HK-2 (cell line): ENCODE measurements at regions not wholly inside any gene's neighbourhood (a gene's known extent, or its start where the extent isn't known, plus 50 kb on each side); places are given as distances from the start of the nearest gene placed in this dataset.
"Not testable (repeated sequence)": the region's sequence is repeated elsewhere in the genome, so short reads cannot be mapped to it uniquely, and the experiment has no call there.

Experiments
- DNase-seq: peaks from one replicate; pipeline ENCODE4 v3.0.0-alpha.2; 2018; ENCODE audit not compliant: unreplicated experiment

DNA sequence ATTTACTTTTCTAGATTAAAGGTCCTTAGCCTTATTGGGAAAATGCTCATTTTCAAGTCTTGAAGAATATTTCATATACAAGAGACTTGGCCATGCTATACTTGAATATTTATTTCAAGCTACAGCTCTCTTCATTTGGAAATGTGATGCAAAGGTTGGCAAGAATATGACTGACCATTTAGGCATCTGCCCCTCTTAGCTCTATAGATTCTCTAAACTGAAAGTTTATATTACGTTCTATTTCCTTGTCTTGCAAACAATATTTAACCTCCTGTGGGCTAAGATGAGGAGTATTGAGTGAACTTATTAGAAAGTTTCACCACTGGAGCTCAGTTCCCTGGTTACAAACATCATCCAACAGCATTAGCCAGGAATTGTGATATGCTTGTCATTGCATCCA lies 593.1 kb downstream of the MAT2B start:
- no peak for DNase-seq

DNA sequence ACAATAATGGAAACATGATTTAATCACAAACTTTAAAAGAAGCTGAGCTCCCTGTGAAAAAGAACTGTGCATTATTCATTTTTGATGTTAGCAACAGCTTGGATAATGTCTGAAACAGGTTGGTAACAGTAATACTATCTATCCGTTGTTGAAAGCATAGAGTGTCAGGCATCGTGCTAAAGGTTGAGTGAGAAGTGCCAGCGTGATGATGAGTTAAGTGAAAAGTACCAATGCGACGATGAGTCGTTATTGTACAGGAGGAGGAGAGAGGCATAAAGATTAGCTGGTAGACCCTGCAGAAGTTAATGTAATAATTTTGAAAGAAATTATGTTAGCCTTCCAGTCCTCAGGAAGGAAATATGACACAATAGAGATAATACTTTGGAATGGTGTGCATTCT lies 593.6 kb downstream of the MAT2B start:
- no peak for DNase-seq

DNA sequence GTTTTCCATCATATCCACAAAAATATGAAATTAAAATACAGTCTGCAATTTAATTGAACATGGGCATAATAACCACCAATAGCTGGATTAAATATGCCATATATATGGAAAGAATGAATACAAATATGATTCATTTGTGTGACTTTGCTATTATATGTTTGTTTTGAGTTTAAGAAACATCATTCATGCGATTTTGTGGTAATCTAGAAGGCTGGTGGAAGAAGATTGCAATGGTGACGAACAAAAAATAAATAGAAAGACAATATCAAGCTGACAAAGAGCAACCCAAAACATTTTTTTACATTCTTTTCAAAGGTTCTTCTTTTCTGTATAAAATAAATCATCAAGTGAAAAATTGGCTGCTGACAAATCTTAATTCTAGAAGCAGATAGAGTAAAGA lies 610.0 kb downstream of the MAT2B start:
- DNase-seq = no peak

DNA sequence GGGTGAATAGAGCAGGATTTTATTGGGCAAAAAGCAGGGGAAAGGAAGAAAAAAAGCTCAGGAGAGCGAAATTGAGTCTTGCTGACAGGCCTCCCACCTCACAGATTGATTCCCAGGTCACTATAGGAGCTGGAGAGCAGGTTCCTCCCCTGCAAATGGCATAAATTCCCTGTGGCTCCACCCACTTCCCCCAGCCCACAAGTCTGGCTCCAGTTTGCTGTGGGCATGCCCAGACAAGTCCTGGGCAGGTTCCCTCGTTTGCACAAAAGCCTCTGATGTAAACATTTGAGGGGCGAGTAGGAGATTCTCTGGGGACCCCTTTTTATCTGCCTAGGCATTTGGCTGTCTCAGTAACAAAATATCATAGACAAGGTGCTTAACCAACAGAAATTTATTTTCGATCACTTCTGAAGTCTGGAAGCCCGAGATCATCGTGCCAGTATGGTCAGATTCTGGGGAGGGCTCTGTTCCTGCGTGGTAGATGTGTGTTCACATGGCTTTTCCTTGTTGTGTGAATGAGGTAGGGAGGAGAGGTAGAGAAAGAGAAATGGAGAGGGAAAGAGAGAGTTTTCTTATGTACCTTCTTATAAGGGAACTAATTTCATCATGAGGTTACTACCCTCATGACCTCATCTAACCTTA lies 614.5 kb downstream of the MAT2B start:
- DNase-seq = no peak

DNA sequence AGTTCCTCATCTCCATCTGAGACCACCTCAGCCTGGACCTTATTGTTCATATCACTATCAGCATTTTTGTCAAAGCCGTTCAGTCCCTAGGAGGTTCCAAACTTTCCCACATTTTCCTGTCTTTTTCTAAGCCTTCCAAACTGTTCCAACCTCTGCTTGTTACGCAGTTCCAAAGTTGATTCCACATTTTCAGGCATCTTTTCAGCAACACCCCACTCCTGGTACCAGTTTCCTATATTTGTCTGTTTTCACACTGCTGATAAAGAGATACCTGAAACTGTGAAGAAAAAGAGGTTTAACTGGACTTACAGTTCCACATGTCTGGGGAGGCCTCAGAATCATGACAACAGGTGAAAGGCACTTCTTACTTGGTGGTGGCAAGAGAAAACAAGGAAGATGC lies 622.1 kb downstream of the MAT2B start:
- no peak for DNase-seq

DNA sequence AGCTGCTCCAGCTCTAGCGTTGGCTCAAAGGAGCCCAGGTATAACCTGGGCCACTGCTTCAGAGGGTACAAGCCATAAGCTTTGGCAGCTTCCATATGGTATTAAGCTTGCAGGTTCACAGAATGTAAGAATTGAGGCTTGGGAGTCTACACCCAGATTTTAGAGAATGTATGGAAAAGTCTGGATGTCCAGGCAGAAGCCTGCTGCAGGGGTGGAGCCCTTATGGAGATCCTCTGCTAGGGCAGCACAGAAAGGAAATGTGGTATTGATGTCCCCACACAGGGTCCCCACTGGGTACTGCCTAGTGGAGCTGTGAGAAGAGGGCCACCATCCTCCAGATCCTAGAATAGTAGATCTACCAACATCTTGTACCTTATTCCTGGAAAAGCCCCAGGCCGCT lies 626.9 kb downstream of the MAT2B start:
- DNase-seq = no peak

DNA sequence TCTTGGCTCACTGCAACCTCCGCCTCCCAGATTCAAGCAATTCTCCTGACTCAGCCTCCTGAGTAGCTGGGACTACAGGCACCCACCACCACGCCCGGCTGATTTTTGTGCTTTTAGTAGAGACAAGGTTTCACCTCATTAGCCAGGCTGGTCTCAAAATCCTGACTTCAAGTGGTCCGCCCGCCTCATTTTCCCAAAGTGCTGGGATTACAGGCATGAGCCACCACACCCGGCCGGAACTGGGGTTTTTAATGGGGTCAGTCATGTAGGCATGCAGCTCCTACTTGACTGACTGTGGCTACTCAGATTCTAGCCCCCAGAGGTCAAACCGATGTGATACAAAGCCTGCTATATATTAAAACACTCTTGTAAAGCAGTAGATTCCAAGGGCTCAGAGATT lies 631.7 kb downstream of the MAT2B start:
- no peak for DNase-seq

DNA sequence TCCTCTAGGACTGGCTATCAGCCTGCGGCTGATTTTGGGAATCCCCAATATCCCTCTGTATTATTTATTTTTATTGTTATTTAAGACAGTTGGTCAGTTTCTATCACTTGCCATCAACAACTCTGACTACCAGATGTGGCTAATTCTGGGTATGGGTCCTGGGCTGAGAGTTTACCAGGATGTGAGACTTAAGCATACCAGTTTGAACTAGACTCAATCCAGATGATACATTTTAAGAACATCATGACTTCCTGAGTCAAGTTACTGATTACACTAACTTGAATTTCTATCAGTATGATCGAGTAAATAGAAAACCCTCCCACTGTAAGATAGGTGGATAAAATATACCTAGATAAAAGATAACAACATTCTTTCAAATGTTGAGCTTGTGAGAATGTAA lies 634.0 kb downstream of the MAT2B start:
- no peak for DNase-seq

DNA sequence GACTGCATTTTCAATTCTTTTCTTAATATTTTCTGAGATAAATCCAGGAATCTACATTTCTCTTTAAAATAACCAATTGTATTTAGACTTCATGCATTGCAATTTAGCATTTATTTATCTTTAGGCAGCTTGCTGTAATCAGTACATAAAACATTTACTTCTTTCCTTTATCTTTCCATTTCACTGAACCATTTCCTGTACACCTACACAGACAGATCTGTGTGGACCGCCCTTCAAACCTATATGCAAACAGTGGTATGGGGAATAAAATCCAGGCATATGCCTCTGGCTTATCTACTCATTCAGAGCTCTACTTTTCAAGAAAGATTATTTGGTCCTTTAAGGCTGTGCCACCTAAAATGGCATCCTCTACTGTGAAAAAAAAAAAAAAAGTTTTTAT lies 640.0 kb downstream of the MAT2B start:
- DNase-seq = no peak

DNA sequence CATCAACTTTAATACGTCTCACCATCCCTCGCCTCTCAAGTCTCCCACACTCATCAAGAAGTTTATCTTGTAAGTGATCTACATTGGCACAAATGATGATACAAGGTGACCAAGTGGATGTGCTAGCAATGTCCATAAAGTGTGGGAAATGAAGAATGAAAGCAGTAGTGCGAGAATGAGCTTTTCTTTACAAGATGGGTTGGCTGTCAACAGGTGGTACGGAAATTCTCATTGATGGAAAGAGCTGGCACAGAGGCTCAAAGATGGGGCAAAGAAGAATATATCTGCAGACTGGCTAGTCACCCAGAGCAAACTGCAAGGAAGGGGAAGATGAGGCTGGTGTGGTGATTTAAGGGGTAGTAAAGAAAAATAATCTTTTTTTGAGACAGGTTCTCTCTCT lies 640.8 kb downstream of the MAT2B start:
- DNase-seq = no peak

DNA sequence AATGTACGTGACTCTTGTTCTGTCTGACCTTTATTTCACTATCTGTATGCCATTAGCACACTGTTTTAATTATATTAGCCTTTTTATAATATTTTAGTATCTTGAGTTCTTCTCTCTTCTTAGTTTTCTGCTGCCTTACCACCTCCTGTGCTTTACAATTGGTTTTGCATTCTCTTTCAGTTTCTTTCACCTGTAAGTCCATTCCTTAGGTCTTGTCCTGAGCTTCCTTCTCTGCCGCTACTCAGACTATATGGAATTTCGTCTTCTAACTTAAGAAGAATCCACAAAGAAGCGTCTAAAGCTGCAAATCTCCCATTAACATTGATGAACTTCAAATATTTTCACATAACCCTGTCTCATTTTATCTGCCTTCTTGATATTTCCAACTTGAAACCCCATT lies 642.9 kb downstream of the MAT2B start:
- no peak for DNase-seq

DNA sequence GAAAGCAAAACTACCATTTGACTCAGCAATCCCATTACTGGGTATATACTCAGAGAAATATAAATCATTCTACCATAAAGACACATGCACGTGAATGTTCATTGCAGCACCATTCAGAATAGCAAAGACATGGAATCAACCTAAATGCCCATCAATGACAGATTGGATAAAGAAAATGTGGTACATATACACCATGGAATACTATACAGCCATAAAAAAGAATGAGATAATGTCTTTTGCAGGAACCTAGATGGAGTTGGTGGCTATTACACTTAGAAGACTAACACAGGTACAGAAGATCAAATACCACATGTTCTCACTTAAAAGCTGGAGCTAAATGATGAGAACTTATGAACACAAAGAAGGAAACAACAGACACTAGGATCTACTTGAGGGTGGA lies 647.1 kb downstream of the MAT2B start:
- not testable (repeated sequence) for DNase-seq

DNA sequence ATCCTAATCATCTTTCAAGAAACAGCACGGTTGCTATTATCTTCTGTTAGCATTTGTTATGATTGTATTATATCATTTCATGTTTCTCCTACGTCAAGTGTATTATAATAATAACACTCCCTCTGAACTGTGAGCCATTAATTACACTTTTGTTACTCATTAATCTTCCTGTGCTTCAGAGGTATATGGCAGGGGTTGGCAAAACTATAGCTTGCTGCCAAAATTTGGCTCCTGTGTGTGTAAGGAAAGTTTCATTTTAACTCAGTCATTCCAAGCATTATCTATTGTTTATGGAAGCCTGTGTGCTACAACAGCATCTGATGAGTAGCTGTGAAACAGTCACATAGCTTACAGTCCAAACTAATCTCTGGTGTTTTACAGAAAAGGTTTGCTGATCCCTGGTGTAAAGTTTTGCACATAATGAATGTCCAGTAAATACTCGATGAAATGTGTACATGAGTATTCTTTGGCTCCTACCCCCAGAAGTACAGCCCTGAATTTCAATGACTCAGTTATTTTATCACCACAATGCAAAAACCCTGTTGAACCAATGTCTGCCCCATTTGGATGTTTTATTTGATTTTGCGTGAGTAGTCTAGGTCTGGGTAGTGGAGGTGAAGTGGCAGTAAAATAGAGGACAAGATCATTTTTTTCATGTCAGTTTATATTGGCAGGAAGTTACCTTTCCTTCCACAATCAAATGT lies 648.2 kb downstream of the MAT2B start:
- DNase-seq = no peak

DNA sequence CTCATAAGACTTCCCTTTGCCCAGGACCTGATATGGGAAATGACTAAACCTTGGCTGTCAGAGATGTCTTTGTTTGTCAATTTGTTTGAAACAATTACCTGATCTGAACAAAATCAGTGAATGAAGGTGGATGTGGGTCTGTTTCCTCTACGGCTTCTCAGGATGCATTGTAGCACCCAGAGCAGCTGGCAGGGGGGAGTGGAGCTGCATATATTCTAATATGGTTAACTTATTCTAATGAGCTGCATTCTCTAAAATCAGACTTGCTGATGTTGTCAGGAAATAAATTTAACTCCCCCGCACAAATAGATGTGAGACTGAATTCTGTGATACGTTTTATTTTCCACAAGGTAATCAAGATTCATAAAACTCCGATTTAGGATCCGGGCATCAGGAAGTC lies 665.4 kb downstream of the MAT2B start:
- no peak for DNase-seq

DNA sequence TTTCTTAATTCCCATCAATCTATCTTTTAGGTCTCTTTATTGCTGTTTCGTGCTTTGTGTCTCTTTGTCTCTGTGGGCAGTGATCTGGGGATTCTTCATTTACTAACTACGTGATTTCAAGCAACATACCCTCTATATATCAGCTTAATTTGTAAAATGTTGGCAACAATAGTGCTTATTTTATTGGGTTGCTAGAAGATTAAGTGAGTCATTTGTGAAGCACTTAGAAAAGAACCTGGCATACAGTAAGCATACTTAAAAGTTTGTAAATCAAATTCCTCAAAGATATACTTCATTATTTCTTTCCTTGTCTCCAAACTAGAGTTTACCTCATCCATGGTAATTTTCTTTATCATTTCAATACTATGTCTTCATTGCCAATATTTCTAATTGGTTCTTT lies 669.7 kb downstream of the MAT2B start:
- DNase-seq = no peak

DNA sequence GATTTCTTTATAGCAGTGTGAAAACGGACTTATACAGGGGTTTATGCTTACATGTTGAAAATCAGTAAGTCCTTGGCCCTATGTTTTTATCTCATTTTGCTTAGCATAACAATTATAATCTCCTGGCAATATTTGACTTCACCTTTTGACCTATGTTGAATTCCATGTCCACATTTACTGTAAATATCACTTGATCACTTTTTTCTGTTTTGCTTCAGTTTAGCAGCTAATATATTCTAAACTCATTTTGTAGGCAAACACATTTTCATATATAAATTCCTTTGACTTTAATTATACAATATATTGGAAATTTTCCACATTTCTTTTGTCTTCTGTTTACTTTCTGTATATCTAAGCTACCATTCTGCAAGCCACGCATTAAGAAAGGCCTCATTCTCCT lies 674.0 kb downstream of the MAT2B start:
- no peak for DNase-seq

DNA sequence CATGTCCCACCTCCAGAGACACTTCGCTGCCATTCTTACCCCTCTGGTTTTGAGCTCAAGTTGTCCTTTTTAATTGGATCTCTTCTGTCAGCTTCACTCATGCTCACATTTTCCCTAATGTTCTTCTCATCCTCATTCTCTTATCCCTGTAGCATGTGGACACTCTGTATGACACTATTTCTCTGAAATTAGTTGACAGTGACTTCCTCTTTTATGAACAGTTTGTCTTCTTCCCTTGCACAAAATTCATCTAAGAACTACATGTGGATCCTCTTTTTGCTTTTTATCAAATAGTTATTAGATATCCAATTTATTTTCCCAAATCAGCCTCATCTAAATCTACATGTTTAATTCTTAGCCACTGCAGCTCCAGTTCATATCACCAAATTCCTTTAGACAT lies 676.2 kb downstream of the MAT2B start:
- no peak for DNase-seq

DNA sequence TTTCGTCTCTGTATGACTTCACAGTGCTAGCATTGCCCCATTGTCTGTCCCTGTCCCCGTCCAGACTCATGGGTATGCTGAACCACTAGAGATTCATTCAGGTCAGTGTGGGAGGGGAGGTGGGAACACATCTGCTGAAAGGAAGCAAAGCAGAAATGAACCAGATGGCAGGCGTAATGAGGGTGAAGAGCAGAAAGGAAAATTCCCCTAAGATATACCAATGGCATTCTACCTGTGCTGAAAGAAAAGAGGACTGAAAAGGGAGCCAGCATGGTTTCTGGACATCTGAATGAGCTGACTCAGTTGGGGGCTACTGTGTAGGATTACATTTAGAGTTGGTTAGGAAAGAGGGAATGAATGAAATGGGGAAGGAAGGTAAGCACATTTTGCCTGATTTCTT lies 678.7 kb downstream of the MAT2B start:
- no peak for DNase-seq

DNA sequence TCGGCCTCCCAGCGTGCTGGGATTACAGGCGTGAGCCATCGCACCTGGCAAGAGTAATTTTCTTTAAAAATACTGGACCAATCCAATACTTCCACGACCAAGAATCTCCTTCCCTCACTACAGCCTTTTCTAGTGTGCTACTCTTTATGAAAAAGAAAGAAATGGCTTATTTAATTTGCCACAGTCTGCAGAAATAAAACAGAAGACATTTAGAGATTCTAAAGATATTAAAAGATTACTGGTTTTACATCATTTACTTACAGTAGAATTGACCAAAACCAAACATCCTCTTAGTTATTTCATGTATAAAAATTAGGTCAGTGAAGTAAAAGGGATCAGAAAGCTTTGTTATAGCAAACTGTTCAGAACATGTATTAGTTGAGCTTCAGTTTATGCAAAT lies 679.6 kb downstream of the MAT2B start:
- no peak for DNase-seq

DNA sequence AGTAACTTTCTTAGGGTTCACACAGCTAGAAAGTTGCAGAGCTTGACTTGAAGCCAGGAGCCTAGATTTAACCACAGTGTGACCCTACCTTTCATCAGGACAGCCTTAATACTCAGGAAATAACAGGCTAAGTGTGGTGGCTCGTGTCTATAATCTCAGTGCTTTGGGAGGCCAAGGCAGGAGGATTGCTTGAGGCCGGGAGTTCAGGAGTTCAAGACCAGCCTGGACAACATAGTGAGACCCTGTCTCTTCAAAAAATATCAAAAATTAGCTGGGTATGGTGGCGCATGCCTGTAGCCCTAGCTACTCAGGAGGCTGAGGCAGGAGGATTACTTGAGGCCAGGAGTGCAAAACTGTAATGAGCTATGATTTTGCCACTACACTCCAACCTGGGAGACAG lies 681.1 kb downstream of the MAT2B start:
- DNase-seq = no peak

DNA sequence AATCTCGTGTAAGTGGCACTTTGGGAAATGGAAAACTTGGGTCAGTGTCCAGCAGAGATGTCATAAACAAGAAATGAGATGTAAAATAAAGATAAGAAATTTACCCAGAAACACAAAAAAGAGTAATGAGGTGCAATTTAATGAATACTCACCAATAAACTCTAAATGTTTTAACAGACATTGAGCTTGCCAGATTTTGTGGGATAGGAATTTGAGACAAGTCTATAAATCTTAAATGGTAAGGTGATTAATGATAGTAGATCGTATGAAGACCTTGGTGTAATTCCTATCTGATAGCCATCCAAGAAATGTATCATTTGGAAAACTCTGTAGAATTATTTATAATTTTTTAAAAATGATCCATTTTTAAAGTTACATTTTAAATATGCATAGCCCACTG lies 682.4 kb downstream of the MAT2B start:
- DNase-seq = no peak

DNA sequence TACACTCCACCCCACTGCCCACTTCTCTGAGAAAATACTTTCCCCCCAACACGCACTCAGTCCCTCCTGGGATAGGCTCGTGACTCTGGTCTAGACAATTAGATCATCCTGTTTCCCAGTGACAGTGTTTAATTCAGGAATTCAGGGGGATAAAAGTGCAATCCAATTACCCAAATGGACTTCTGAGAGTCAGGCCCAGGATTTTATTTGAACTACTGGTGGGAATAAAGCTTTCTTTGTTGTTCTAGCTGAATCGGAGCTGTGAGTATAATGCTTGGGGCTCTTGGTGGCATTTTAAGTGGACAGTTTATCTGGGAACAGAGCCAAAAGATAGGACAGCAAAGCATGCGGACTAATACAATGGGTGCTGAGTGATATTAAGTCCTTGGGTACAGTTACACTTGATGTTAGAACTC lies 683.3 kb downstream of the MAT2B start:
- no peak for DNase-seq

DNA sequence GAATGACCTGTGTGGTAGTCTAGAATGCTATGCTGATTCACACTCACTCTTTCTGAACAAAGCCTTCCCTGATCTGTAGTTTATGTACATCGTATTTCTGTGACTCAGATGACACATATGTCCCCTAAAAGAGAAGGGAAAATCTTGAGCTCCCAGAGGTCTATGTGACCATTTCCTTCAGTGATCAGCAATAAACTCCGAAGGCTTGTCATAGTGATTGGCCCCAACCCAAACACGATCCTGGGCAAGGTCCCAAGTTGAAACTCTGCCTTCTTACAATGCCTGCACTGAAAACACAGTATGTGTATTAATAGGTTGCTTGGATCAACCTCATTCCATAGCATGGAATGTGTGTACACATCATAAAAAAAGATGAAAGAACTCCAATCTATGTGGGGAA lies 685.8 kb downstream of the MAT2B start:
- DNase-seq = no peak

DNA sequence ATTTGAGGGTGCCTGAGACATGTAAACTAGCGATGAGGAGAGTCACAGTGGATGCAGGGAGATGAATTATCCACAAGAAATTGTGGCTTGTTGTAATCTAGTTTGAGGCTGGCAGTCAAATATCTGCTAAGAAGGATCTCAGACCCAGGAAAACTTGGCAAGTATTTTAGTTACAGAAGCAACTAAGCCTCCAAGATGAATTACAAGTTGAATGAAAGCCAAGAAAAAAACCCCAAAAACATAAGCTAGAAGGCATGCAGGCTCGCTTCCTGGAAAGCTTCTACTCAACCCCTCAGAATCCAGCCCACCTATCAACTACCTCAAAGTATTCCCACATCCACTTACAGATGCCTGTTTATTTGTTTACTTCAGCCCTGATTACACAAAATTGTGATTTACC lies 696.9 kb downstream of the MAT2B start:
- no peak for DNase-seq
